HCT116 (cell line): ENCODE measurements at regions not wholly inside any gene's neighbourhood (a gene's known extent, or its start where the extent isn't known, plus 50 kb on each side); places are given as distances from the start of the nearest gene placed in this dataset.

Experiments
- ATAC-seq: fragments of 200-7000 bp; cut with Tn5 transposase; 2 replicates; pipeline ENCODE4 v1.9.1; 2020; ENCODE audit warnings: mild to moderate bottlenecking, moderate library complexity
- BruUV-seq: library from RNA; stranded (reverse); fragments of 400-500 nt; replicated peaks from 2 replicates; lab custom pipeline; 2021; lab: Mats Ljungman, UMichigan
- CTCF ChIA-PET: fragments of 300-600 bp; sonication (Branson Sonifier 250); formaldehyde crosslinking; loops from one replicate; lab custom pipeline; 2021; ENCODE audit warnings: antibody characterized with exemption; lab: Charles Lee
- POLR2A ChIA-PET: fragments of 300-600, 350-600 bp; sonication (Branson Sonifier 250); formaldehyde crosslinking; loops from one replicate; lab custom pipeline; 2021; ENCODE audit warnings: antibody characterized with exemption; lab: Charles Lee
- RAD21 ChIA-PET, 2 experiments: fragments of 300-600 bp; sonication (Branson Sonifier 250); formaldehyde crosslinking; loops; one replicate each; lab custom pipeline; 2023; ENCODE audit warnings: low total read pairs in 2 of 2; ENCODE audit not compliant: uncharacterized antibody in 2 of 2, unreplicated experiment in 2 of 2, low non-redundant PET in 1 of 2; lab: Charles Lee
- DNase-seq: peaks from one replicate; pipeline ENCODE4 v3.0.0-alpha.2; 2010; ENCODE audit warnings: low read depth, low spot score
- H2AFZ ChIP-seq: fragments of 200-600 bp; shearing (Covaris generic), sonication (generic); 2 replicates; pipeline ENCODE4 v1.6.1; 2017; ENCODE audit warnings: low read depth, mixed run types, mixed read lengths, antibody characterized with exemption, low read length; ENCODE audit not compliant: poor library complexity, severe bottlenecking
- H3K27ac ChIP-seq: 2 replicates; pipeline ENCODE4 v1.5.1; 2012; ENCODE audit warnings: low read depth, low read length
- H3K27me3 ChIP-seq: fragments of 200-600 bp; sonication (generic); 2 replicates; pipeline ENCODE4 v1.6.1; 2016; ENCODE audit warnings: mixed run types, low read length, mixed read lengths; ENCODE audit not compliant: insufficient read depth
- H3K36me3 ChIP-seq, 2 experiments: fragments of 200-500 bp in 1 of 2; fragments of 200-600 bp in 1 of 2; sonication (Bioruptor generic) in 1 of 2; sonication (generic) in 1 of 2; 2 replicates each; pipeline versions ENCODE4 v1.5.1 to v1.6.1; 2014 to 2016; ENCODE audit warnings: low read length in 2 of 2, inconsistent platforms in 1 of 2, mixed read lengths in 1 of 2, mixed run types in 1 of 2; ENCODE audit not compliant: insufficient read depth in 2 of 2, control insufficient read depth in 1 of 2
- H3K4me1 ChIP-seq, 2 experiments: fragments of 200-600 bp in 1 of 2; sonication (generic) in 1 of 2; 2 replicates each; pipeline versions ENCODE4 v1.5.1 to v1.6.1; 2012 to 2017; ENCODE audit warnings: low read length in 2 of 2, inconsistent platforms in 1 of 2, mild to moderate bottlenecking in 1 of 2, mixed read lengths in 1 of 2, mixed run types in 1 of 2, moderate library complexity in 1 of 2; ENCODE audit not compliant: insufficient read depth in 2 of 2, control insufficient read depth in 1 of 2
- H3K4me2 ChIP-seq: fragments of 200-600 bp; sonication (generic); 2 replicates; pipeline ENCODE4 v1.6.1; 2017; ENCODE audit warnings: mixed run types, low read length, mixed read lengths
- H3K4me3 ChIP-seq, 2 experiments: fragments of 200-600 bp in 1 of 2; sonication (generic) in 1 of 2; replicated peaks in 1 of 2; 2 replicates each; pipeline ENCODE4 v1.5.1; 2011 to 2016; ENCODE audit warnings: low read length in 2 of 2, control low read depth in 1 of 2, low read depth in 1 of 2, mild to moderate bottlenecking in 1 of 2, mixed read lengths in 1 of 2, mixed run types in 1 of 2
- H3K79me2 ChIP-seq: fragments of 200-600 bp; sonication (generic); 2 replicates; pipeline ENCODE4 v1.6.1; 2017; ENCODE audit warnings: mild to moderate bottlenecking, mixed run types, low read length, moderate library complexity, mixed read lengths; ENCODE audit not compliant: insufficient read depth
- H3K9ac ChIP-seq: fragments of 200-600 bp; sonication (generic); 2 replicates; pipeline ENCODE4 v1.6.1; 2016; ENCODE audit warnings: low read length, mixed read lengths
- H3K9me2 ChIP-seq: fragments of 200-600 bp; sonication (generic), shearing (Covaris generic); 2 replicates; pipeline ENCODE4 v1.6.1; 2017; ENCODE audit warnings: mixed run types, mild to moderate bottlenecking, moderate library complexity; ENCODE audit not compliant: insufficient read depth
- H3K9me3 ChIP-seq, 2 experiments: fragments of 200-500 bp in 1 of 2; fragments of 200-600 bp in 1 of 2; sonication (Bioruptor generic) in 1 of 2; sonication (generic) in 1 of 2; 2 replicates each; pipeline ENCODE4 v1.6.1; 2014 to 2017; ENCODE audit warnings: low read length in 2 of 2, mixed read lengths in 2 of 2, inconsistent platforms in 1 of 2, low read depth in 1 of 2, mild to moderate bottlenecking in 1 of 2, mixed run types in 1 of 2, moderate library complexity in 1 of 2; ENCODE audit not compliant: control insufficient read depth in 1 of 2, insufficient read depth in 1 of 2
- H4K20me1 ChIP-seq: fragments of 200-600 bp; sonication (generic), shearing (Covaris generic); 2 replicates; pipeline ENCODE4 v1.6.1; 2017; ENCODE audit warnings: mixed run types, mild to moderate bottlenecking, moderate library complexity; ENCODE audit not compliant: insufficient read depth
- ATF3 ChIP-seq: IDR thresholded peaks from 2 replicates; pipeline ENCODE4 v1.6.1; 2012
- CBX3 ChIP-seq: IDR thresholded peaks from 2 replicates; pipeline ENCODE4 v1.6.1; 2012; ENCODE audit warnings: low read depth
- CEBPB ChIP-seq: IDR thresholded peaks from 2 replicates; pipeline ENCODE4 v1.6.1; 2012; ENCODE audit warnings: low read depth
- ELF1 ChIP-seq: IDR thresholded peaks from 2 replicates; pipeline ENCODE4 v1.6.1; 2012; ENCODE audit warnings: low read depth, borderline replicate concordance
- FOSL1 ChIP-seq: IDR thresholded peaks from 2 replicates; pipeline ENCODE4 v1.6.1; 2012; ENCODE audit warnings: low read depth
- POLR2A ChIP-seq: IDR thresholded peaks from 2 replicates; pipeline ENCODE4 v1.7.0; 2011; ENCODE audit warnings: borderline replicate concordance; ENCODE audit not compliant: insufficient read depth, insufficient read length; ENCODE audit errors: extremely low read depth
- SP1 ChIP-seq: IDR thresholded peaks from 2 replicates; pipeline ENCODE4 v1.6.1; 2012; ENCODE audit warnings: low read depth
- YY1 ChIP-seq: IDR thresholded peaks from 2 replicates; pipeline ENCODE4 v1.6.1; 2011; ENCODE audit warnings: low read length, low read depth, moderate library complexity, mild to moderate bottlenecking; ENCODE audit not compliant: insufficient replicate concordance; ENCODE audit errors: extremely low read depth
- ZBTB33 ChIP-seq: IDR thresholded peaks from 2 replicates; pipeline ENCODE4 v1.6.1; 2011; ENCODE audit warnings: mild to moderate bottlenecking, low read length, moderate library complexity; ENCODE audit not compliant: insufficient replicate concordance; ENCODE audit errors: extremely low read depth
- ZFX ChIP-seq: fragments of 450-650 bp; IDR thresholded peaks from 2 replicates; pipeline ENCODE4 v1.6.1; 2017
- intact Hi-C: fragments of 100-400 bp; cut with micrococcal nuclease; formaldehyde crosslinking; loops from 2 replicates; pipeline ENCODE4 v1.10.0; 2022

- ChIA-PET CTCF (no interaction called here), POLR2A (no interaction called here), RAD21 (no interaction called here)
- Histone ChIP-seq H3K27ac (no peak overlapping the region), H3K9me2 (no peaks in the 10 kb centered on the region), H3K9ac (no peak overlapping the region), H3K79me2 (no peaks in the 10 kb centered on the region), H3K4me2 (no peak overlapping the region), H3K36me3 (no peaks in the 10 kb centered on the region), H3K9me3 (no peaks in the 10 kb centered on the region), H3K27me3 (0 out of 2 replicates have a peak, but pooled peaks cover 4% of the 10 kb centered on the region), H3K4me1 (no peaks in the 10 kb centered on the region), H3K4me3 (no peak overlapping the region), H2AFZ (no peak overlapping the region)
- DNase-seq: no peak
- intact Hi-C loops: no loop called here
- ATAC-seq: no peak
- BruUV-seq: no TSS peak
- TF ChIP-seq ZBTB33 (no peak), ZFX (no peak), POLR2A (no peak), FOSL1 (no peak), ATF3 (no peak), YY1 (no peak), CBX3 (no peak), ELF1 (no peak), CEBPB (no peak), SP1 (no peak)
- TF ChIP-seq, all 23 proteins: peak for 0
- no peaks in the 10 kb centered on the region for H4K20me1 ChIP-seq
Measured at GRCh38 chr18:76121011-76121410, 374.0 kb downstream of the ZNF516 start.
